ENCODE measurements at regions not wholly inside any gene's neighbourhood (a gene's known extent, or its start where the extent isn't known, plus 50 kb on each side); places are given as distances from the start of the nearest gene placed in this dataset.

DNA sequence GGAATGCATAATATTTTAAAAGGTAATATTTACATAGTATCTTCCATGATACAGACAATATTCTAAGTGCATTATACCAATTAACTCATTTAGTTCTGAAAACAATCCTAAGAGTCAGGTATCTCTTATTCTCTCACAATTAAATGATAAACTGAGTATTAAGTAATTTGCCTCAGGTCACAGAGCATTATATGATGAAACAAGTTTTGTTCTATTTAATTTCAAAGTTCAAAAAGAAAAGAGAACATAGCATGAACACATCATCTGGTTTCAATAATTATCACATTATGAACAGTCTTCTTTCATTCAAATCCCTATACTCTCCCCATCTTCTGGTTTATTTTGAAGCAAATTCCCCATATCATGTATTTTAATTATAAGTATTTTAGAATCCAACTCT is 927.5 kb downstream of the ADGRL2 start:
- TF ChIP-seq, protein P1, sequence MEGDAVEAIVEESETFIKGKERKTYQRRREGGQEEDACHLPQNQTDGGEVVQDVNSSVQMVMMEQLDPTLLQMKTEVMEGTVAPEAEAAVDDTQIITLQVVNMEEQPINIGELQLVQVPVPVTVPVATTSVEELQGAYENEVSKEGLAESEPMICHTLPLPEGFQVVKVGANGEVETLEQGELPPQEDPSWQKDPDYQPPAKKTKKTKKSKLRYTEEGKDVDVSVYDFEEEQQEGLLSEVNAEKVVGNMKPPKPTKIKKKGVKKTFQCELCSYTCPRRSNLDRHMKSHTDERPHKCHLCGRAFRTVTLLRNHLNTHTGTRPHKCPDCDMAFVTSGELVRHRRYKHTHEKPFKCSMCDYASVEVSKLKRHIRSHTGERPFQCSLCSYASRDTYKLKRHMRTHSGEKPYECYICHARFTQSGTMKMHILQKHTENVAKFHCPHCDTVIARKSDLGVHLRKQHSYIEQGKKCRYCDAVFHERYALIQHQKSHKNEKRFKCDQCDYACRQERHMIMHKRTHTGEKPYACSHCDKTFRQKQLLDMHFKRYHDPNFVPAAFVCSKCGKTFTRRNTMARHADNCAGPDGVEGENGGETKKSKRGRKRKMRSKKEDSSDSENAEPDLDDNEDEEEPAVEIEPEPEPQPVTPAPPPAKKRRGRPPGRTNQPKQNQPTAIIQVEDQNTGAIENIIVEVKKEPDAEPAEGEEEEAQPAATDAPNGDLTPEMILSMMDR (IDR thresholded peaks at IDR 0.05), result no peak
- no peak for TF ChIP-seq POLR2A (IDR thresholded peaks at IDR 0.05)
- no peak for TF ChIP-seq POLR2AphosphoS5 (IDR thresholded peaks at IDR 0.05)
- TF ChIP-seq EP300 (IDR thresholded peaks at IDR 0.05), result no peak

All from upper lobe of left lung (tissue), 4 donors.